PC-3 (cell line): ENCODE measurements at regions not wholly inside any gene's neighbourhood (a gene's known extent, or its start where the extent isn't known, plus 50 kb on each side); places are given as distances from the start of the nearest gene placed in this dataset.
A peak's percentile ranks its signal among the peaks of the same experiment; 100 is the strongest.

Source experiments
- ATAC-seq: fragments of 200-7000 bp; cut with Tn5 transposase; 2 replicates; pipeline ENCODE4 v1.9.1; 2020; ENCODE audit warnings: mild to moderate bottlenecking, moderate library complexity
- BruUV-seq: library from RNA; stranded (reverse); fragments of 400-500 nt; replicated peaks from 2 replicates; lab custom pipeline; 2021; lab: Mats Ljungman, UMichigan
- CTCF ChIA-PET: fragments of 300-600 bp; sonication (Branson Sonifier 250); formaldehyde crosslinking; loops from one replicate; lab custom pipeline; 2022; ENCODE audit warnings: antibody characterized with exemption; lab: Charles Lee
- POLR2A ChIA-PET: fragments of 300-600 bp; sonication (Branson Sonifier 250); formaldehyde crosslinking; loops from one replicate; lab custom pipeline; 2022; ENCODE audit warnings: antibody characterized with exemption; ENCODE audit not compliant: unreplicated experiment; lab: Charles Lee
- DNase-seq: peaks from one replicate; pipeline ENCODE4 v3.0.0-alpha.2; 2015
- H2AFZ ChIP-seq: fragments of 300-600 bp; sonication (generic); 2 replicates; pipeline ENCODE4 v1.6.0; 2016; ENCODE audit warnings: antibody characterized with exemption, low read length
- H3F3A ChIP-seq: fragments of 300-600 bp; sonication (generic); one replicate; pipeline ENCODE4 v1.6.0; 2017; ENCODE audit warnings: antibody characterized with exemption, low read length, control low read depth, mild to moderate bottlenecking; ENCODE audit not compliant: unreplicated experiment
- H3K27ac ChIP-seq: fragments of 300-600 bp; sonication (generic); 2 replicates; pipeline ENCODE4 v1.5.1; 2016; ENCODE audit warnings: mild to moderate bottlenecking, low read length
- H3K27me3 ChIP-seq: fragments of 300-600 bp; sonication (generic); 2 replicates; pipeline ENCODE4 v1.6.1; 2016; ENCODE audit warnings: low read length, mixed read lengths
- H3K36me3 ChIP-seq: fragments of 300-600 bp; sonication (generic); 2 replicates; pipeline ENCODE4 v1.6.1; 2016; ENCODE audit warnings: low read depth, mixed run types, low read length, mixed read lengths
- H3K4me1 ChIP-seq: fragments of 300-600 bp; sonication (generic); 2 replicates; pipeline ENCODE4 v1.5.1; 2016; ENCODE audit warnings: low read length; ENCODE audit not compliant: insufficient read depth
- H3K4me2 ChIP-seq: fragments of 300-600 bp; sonication (generic); 2 replicates; pipeline ENCODE4 v1.6.0; 2016; ENCODE audit warnings: low read length
- H3K4me3 ChIP-seq: fragments of 300-600 bp; sonication (generic); 2 replicates; pipeline ENCODE4 v1.5.1; 2016; ENCODE audit warnings: mild to moderate bottlenecking, low read length, mixed read lengths
- H3K79me2 ChIP-seq: fragments of 300-600 bp; sonication (generic); 2 replicates; pipeline ENCODE4 v1.6.1; 2017; ENCODE audit warnings: low read length, mixed read lengths
- H3K9ac ChIP-seq: fragments of 300-600 bp; sonication (generic); 2 replicates; pipeline ENCODE4 v1.6.0; 2016; ENCODE audit warnings: mild to moderate bottlenecking, low read length
- H3K9me2 ChIP-seq: fragments of 300-600 bp; sonication (generic); replicated peaks from 2 replicates; pipeline ENCODE4 v1.6.1; 2016; ENCODE audit warnings: mixed run types, low read length, mixed read lengths
- H3K9me3 ChIP-seq: fragments of 300-600 bp; sonication (generic); 2 replicates; pipeline ENCODE4 v1.6.1; 2016; ENCODE audit warnings: low read length, mixed read lengths
- H4K20me1 ChIP-seq: fragments of 300-600 bp; sonication (generic); 2 replicates; pipeline ENCODE4 v1.6.1; 2016; ENCODE audit warnings: low read length, mixed read lengths
- EZH2 ChIP-seq: fragments of 300-600 bp; sonication (generic); IDR thresholded peaks from one replicate; pipeline ENCODE4 v1.6.1; 2017; ENCODE audit warnings: antibody characterized with exemption, mild to moderate bottlenecking, low read length; ENCODE audit not compliant: unreplicated experiment
- EZH2phosphoT487 ChIP-seq: fragments of 300-600 bp; sonication (generic); IDR thresholded peaks from 2 replicates; pipeline ENCODE4 v1.6.1; 2018; ENCODE audit warnings: mild to moderate bottlenecking, antibody characterized with exemption, low read length, borderline replicate concordance
- intact Hi-C: fragments of 100-400 bp; cut with micrococcal nuclease; formaldehyde crosslinking; loops from 2 replicates; pipeline ENCODE4 v1.9.0; 2023
- TF ChIP-seq, protein P1 (sequence below): fragments of 300-600 bp; sonication (generic); conservative IDR thresholded peaks from 2 replicates; pipeline ENCODE4 v1.5.1; 2017; ENCODE audit warnings: antibody characterized with exemption, low read depth, mild to moderate bottlenecking, low read length

GRCh38 chr17:14510136-14510535, 209.3 kb downstream of the HS3ST3B1 start:
- no peaks in the 10 kb centered on the region for H3K79me2 ChIP-seq
- no peaks in the 10 kb centered on the region for H3F3A ChIP-seq
- no peak for ATAC-seq
- CTCF ChIA-PET, result no interaction called here
- H3K4me1 ChIP-seq, result no peaks in the 10 kb centered on the region
- no peaks in the 10 kb centered on the region for H4K20me1 ChIP-seq
- TF ChIP-seq EZH2 (no peak), EZH2phosphoT487 (no peak)
- TF ChIP-seq, protein P1, sequence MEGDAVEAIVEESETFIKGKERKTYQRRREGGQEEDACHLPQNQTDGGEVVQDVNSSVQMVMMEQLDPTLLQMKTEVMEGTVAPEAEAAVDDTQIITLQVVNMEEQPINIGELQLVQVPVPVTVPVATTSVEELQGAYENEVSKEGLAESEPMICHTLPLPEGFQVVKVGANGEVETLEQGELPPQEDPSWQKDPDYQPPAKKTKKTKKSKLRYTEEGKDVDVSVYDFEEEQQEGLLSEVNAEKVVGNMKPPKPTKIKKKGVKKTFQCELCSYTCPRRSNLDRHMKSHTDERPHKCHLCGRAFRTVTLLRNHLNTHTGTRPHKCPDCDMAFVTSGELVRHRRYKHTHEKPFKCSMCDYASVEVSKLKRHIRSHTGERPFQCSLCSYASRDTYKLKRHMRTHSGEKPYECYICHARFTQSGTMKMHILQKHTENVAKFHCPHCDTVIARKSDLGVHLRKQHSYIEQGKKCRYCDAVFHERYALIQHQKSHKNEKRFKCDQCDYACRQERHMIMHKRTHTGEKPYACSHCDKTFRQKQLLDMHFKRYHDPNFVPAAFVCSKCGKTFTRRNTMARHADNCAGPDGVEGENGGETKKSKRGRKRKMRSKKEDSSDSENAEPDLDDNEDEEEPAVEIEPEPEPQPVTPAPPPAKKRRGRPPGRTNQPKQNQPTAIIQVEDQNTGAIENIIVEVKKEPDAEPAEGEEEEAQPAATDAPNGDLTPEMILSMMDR, result no peak
- H3K9me3 ChIP-seq, result no peaks in the 10 kb centered on the region
- intact Hi-C loops, result no loop called here
- H3K27me3 ChIP-seq, result peaks cover 14% of the 10 kb centered on the region; the same call in 1 of the 2 replicates
- H2AFZ ChIP-seq, result no peak overlapping the region
- H3K9ac ChIP-seq, result no peak overlapping the region
- H3K36me3 ChIP-seq, result no peaks in the 10 kb centered on the region
- no peaks in the 10 kb centered on the region for H3K9me2 ChIP-seq
- H3K27ac ChIP-seq, result no peak overlapping the region
- BruUV-seq, result no TSS peak
- H3K4me2 ChIP-seq, result no peak overlapping the region
- H3K4me3 ChIP-seq, result no peak overlapping the region
- POLR2A ChIA-PET, result no interaction called here
- no peak for DNase-seq

DNA sequence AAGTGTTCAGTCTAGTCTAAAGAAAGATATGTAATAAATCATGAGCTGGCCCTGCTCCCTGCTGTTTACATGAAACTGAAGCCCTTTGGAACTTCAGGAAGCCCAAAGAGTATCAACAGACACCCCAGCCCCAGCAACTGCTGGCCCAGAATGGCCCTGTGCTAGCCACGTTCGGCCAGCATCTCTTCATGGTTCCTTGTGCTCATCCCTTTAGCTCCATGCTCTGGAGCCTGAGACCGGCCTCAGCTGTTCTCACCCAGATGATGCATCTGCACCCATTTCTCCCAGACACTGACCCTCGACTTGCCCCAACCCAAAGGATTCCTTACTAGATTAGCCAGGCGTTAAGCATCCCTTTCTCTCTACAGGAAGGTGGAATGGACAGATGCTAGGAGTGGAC, 207.3 kb downstream of the HS3ST3B1 start:
- H3F3A ChIP-seq, result no peaks in the 10 kb centered on the region
- H3K79me2 ChIP-seq, result no peaks in the 10 kb centered on the region
- no peaks in the 10 kb centered on the region for H4K20me1 ChIP-seq
- no peak overlapping the region for H3K27ac ChIP-seq
- H2AFZ ChIP-seq, result no peak overlapping the region
- BruUV-seq, result no TSS peak
- no peaks in the 10 kb centered on the region for H3K36me3 ChIP-seq
- POLR2A ChIA-PET, result no interaction called here
- no peak overlapping the region for H3K4me2 ChIP-seq
- no peak for DNase-seq
- no peak overlapping the region for H3K4me3 ChIP-seq
- H3K9ac ChIP-seq, result no peak overlapping the region
- no peak for ATAC-seq
- H3K4me1 ChIP-seq, result no peaks in the 10 kb centered on the region
- TF ChIP-seq EZH2 (no peak), EZH2phosphoT487 (no peak)
- TF ChIP-seq, protein P1, result no peak
- peaks cover 4% of the 10 kb centered on the region; the same call in 1 of the 2 replicates for H3K27me3 ChIP-seq
- H3K9me3 ChIP-seq, result no peaks in the 10 kb centered on the region
- H3K9me2 ChIP-seq, result no peaks in the 10 kb centered on the region
- CTCF ChIA-PET, result no interaction called here
- intact Hi-C loops, result no loop called here

GRCh38 chr17:14506364-14506763, 205.5 kb downstream of the HS3ST3B1 start:
- BruUV-seq, result no TSS peak
- DNase-seq, result peak; percentile 22

More at GRCh38 chr17:14506364-14506763, 205.5 kb downstream of the HS3ST3B1 start:
- intact Hi-C loops, result no loop called here
- no peaks in the 10 kb centered on the region for H4K20me1 ChIP-seq
- H3K79me2 ChIP-seq, result no peaks in the 10 kb centered on the region
- H3K9me3 ChIP-seq, result no peaks in the 10 kb centered on the region
- H3F3A ChIP-seq, result no peaks in the 10 kb centered on the region
- H3K4me2 ChIP-seq, result no peak overlapping the region
- POLR2A ChIA-PET, result no interaction called here
- no peak for ATAC-seq
- H3K9me2 ChIP-seq, result no peaks in the 10 kb centered on the region
- H3K36me3 ChIP-seq, result no peaks in the 10 kb centered on the region
- H2AFZ ChIP-seq, result no peak overlapping the region
- H3K27me3 ChIP-seq, result peaks cover 4% of the 10 kb centered on the region; the same call in 1 of the 2 replicates
- H3K4me3 ChIP-seq, result no peak overlapping the region
- CTCF ChIA-PET, result no interaction called here
- no peak overlapping the region for H3K27ac ChIP-seq
- H3K9ac ChIP-seq, result no peak overlapping the region
- TF ChIP-seq EZH2, result no peak
- TF ChIP-seq, protein P1, result no peak
- TF ChIP-seq EZH2phosphoT487, result no peak
- H3K4me1 ChIP-seq, result no peaks in the 10 kb centered on the region
